HG03571 (cell line): ENCODE measurements at regions not wholly inside any gene's neighbourhood (a gene's known extent, or its start where the extent isn't known, plus 50 kb on each side); places are given as distances from the start of the nearest gene placed in this dataset.
"Not testable (repeated sequence)": the region's sequence is repeated elsewhere in the genome, so short reads cannot be mapped to it uniquely, and the experiment has no call there.

Experiments used
- ATAC-seq: cut with Tn5 transposase; IDR thresholded peaks from one replicate; pipeline ENCODE4 v1.9.1; 2021; ENCODE audit not compliant: unreplicated experiment

DNA sequence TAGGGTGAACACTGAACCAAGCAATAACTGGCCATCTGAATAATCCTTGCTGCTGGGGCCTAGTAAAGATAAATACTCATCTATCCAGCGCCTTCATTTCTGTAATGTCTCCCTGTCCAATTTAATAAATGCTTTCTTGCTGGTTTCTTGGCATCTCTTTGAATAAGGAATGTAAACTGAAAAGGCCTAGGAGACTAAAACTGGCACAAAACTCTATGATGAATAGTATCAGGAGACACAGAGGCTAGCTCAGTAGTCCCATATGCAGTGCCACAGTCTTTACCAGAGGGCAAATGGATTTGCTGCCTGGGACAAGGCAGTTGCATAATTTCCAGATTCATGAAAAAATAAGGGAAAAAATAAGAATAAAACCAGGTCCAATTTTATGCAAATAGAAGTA lies 324.4 kb downstream of the CENPW start:
- no peak for ATAC-seq

GRCh38 chr6:126665551-126665950 lies 325.6 kb downstream of the CENPW start:
- ATAC-seq: no peak

GRCh38 chr6:126667071-126667470 lies 327.2 kb downstream of the CENPW start:
- ATAC-seq: no peak

DNA sequence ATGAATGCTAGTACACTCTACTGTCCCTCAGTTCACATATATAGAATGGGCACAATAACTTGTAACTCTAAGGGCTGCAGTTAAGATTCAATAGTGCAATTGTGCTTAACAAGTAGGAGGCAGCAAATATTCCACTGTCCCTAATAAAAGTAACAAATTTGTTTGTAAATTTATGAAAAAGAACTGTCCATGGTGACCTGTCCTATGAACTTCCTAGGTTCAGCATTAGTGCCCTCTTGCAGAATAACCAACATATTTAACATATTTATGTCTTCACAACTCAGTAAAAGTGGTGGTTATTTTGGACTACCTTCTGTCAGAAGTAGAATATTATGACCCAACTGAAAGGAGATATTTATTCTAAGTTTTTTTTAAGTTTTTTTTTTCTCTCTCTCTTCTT lies 327.8 kb downstream of the CENPW start:
- ATAC-seq: no peak

- peak; percentile 87 for ATAC-seq
Observed at GRCh38 chr6:126672649-126673048, 332.7 kb downstream of the CENPW start.

GRCh38 chr6:126673749-126674148 lies 333.8 kb downstream of the CENPW start:
- ATAC-seq: not testable (repeated sequence)

DNA sequence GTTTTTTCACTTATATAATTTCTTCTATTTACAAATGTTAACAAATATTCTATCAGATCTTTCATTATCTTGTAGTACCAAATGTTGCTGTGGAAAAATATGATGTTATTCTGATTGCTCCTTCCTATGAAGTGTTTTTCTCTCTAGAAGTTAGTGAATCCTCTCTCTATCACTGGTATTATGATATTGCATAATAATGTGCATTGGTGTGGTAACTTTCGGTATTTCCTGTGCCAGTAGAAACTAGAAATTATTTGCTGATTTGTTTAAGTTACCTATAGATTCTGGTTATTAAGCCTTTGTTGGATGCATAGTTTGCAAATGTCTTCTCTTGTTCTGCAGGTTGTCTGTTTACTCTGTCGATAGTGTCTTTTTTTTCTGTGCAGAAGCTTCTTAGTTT lies 342.5 kb downstream of the CENPW start:
- no peak for ATAC-seq

DNA sequence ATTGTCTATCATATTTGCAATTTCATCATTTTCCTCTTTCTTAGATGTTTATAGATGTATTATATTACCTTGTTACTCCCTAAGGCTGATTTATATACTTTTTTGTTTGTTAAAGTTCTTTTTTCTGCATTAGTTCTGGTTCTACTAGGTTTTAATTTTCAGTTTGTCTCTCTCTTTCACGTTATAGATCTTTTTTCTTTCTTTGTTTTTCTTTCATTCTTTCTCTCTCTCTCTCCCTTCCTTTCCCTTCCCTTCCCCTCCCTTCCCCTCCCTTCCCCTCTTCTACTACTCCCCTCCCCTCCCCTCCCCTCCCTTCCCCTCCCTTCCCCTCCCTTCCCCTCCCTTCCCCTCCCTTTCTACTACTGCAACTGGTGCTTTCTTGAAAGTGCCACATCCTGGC lies 345.3 kb downstream of the CENPW start:
- ATAC-seq: no peak

GRCh38 chr6:126696921-126697693 lies 357.2 kb downstream of the CENPW start:
- no peak for ATAC-seq

- ATAC-seq: no peak
Observed at GRCh38 chr6:126698732-126699240, 358.9 kb downstream of the CENPW start.

- ATAC-seq: no peak
Observed at GRCh38 chr6:126701676-126702560, 362.0 kb downstream of the CENPW start.

DNA sequence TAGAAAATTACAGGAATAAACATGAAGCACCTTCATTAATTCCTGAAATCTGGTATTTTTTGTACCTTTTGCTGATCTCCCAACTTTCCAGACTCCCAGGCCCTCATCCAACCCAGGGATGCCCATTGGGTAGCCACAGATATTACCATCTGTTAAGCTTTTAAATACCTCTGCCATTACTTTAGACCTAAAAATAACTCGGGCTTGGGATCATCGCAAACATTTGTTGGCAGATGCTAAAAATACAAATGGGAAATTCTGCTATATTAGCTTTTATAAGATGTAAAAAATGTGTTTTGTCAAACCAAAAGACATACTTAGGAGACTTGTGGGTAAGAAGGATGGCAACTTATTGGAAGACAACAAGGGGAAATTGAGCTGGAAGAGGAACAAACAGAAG lies 376.1 kb downstream of the CENPW start:
- no peak for ATAC-seq

GRCh38 chr6:126716826-126717509 lies 377.1 kb downstream of the CENPW start:
- ATAC-seq: no peak

DNA sequence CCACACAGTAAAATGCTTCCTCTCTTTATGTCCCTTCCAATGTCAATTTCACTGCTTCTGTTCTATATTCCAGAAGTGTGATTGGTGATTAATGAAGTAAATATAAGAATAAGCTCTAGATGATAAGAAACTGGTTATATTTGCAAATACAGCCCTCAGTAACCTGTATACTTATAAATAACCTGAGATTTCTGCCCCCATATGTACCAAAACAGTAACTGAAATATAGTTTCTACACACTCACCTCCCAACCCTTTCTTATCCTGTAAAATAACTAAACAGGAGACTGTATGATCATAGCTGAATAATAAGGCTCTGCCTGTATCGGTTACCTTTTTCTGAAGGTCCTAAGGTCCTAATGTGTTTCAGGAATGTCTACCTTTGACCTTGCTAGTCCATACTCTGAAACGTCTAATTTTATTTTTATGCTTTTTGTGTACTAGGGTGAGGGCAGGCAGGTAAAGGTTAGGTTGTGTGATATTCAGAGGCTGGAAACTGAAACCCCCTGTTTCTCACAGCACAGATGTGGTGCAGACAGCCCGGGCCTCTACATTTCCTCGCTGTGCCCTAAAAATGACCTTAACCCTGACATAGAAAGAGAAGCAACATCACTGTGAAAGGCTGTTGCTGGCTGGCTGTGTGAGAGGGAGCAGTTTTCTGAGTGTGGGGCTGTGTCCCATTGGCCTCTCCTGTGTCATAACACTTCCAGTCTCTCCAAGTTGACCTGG lies 378.8 kb downstream of the CENPW start:
- no peak for ATAC-seq

GRCh38 chr6:126720304-126720703 lies 380.4 kb downstream of the CENPW start:
- ATAC-seq: no peak

GRCh38 chr6:126721581-126722160 lies 381.8 kb downstream of the CENPW start:
- no peak for ATAC-seq

DNA sequence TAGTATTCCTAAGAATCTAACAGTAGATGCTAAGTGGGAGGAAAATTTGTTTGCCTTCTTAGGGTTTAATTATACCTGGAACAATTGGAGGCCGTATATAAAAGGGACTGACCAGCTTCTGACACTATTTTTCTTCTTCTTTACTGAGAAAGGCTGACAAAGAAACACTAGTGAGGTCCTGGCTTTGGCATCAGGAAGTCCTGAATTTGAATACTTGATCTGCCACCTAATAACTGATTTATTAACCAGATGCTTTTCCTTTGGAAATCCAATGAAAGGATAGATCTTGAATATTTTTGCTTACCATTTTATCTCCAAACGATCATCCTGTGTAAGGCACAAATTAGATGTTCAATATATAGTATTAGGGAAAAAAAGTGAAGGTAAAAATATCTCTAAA lies 382.5 kb downstream of the CENPW start:
- no peak for ATAC-seq

GRCh38 chr6:126723541-126724170 lies 383.7 kb downstream of the CENPW start:
- ATAC-seq: no peak

GRCh38 chr6:126724821-126725220 lies 384.9 kb downstream of the CENPW start:
- ATAC-seq: no peak

GRCh38 chr6:126726454-126726853 lies 386.5 kb downstream of the CENPW start:
- not testable (repeated sequence) for ATAC-seq
